HCT116 (cell line): ENCODE measurements at regions not wholly inside any gene's neighbourhood (a gene's known extent, or its start where the extent isn't known, plus 50 kb on each side); places are given as distances from the start of the nearest gene placed in this dataset.

Experiments
- ATAC-seq: fragments of 200-7000 bp; cut with Tn5 transposase; 2 replicates; pipeline ENCODE4 v1.9.1; 2020; ENCODE audit warnings: mild to moderate bottlenecking, moderate library complexity
- BruUV-seq: library from RNA; stranded (reverse); fragments of 400-500 nt; replicated peaks from 2 replicates; lab custom pipeline; 2021; lab: Mats Ljungman, UMichigan
- CTCF ChIA-PET: fragments of 300-600 bp; sonication (Branson Sonifier 250); formaldehyde crosslinking; loops from one replicate; lab custom pipeline; 2021; ENCODE audit warnings: antibody characterized with exemption; lab: Charles Lee
- POLR2A ChIA-PET: fragments of 300-600, 350-600 bp; sonication (Branson Sonifier 250); formaldehyde crosslinking; loops from one replicate; lab custom pipeline; 2021; ENCODE audit warnings: antibody characterized with exemption; lab: Charles Lee
- RAD21 ChIA-PET, 2 experiments: fragments of 300-600 bp; sonication (Branson Sonifier 250); formaldehyde crosslinking; loops; one replicate each; lab custom pipeline; 2023; ENCODE audit warnings: low total read pairs in 2 of 2; ENCODE audit not compliant: uncharacterized antibody in 2 of 2, unreplicated experiment in 2 of 2, low non-redundant PET in 1 of 2; lab: Charles Lee
- DNase-seq: peaks from one replicate; pipeline ENCODE4 v3.0.0-alpha.2; 2010; ENCODE audit warnings: low read depth, low spot score
- H2AFZ ChIP-seq: fragments of 200-600 bp; shearing (Covaris generic), sonication (generic); 2 replicates; pipeline ENCODE4 v1.6.1; 2017; ENCODE audit warnings: low read depth, mixed run types, mixed read lengths, antibody characterized with exemption, low read length; ENCODE audit not compliant: poor library complexity, severe bottlenecking
- H3K27ac ChIP-seq: 2 replicates; pipeline ENCODE4 v1.5.1; 2012; ENCODE audit warnings: low read depth, low read length
- H3K27me3 ChIP-seq: fragments of 200-600 bp; sonication (generic); 2 replicates; pipeline ENCODE4 v1.6.1; 2016; ENCODE audit warnings: mixed run types, low read length, mixed read lengths; ENCODE audit not compliant: insufficient read depth
- H3K36me3 ChIP-seq, 2 experiments: fragments of 200-500 bp in 1 of 2; fragments of 200-600 bp in 1 of 2; sonication (Bioruptor generic) in 1 of 2; sonication (generic) in 1 of 2; 2 replicates each; pipeline versions ENCODE4 v1.5.1 to v1.6.1; 2014 to 2016; ENCODE audit warnings: low read length in 2 of 2, inconsistent platforms in 1 of 2, mixed read lengths in 1 of 2, mixed run types in 1 of 2; ENCODE audit not compliant: insufficient read depth in 2 of 2, control insufficient read depth in 1 of 2
- H3K4me1 ChIP-seq, 2 experiments: fragments of 200-600 bp in 1 of 2; sonication (generic) in 1 of 2; 2 replicates each; pipeline versions ENCODE4 v1.5.1 to v1.6.1; 2012 to 2017; ENCODE audit warnings: low read length in 2 of 2, inconsistent platforms in 1 of 2, mild to moderate bottlenecking in 1 of 2, mixed read lengths in 1 of 2, mixed run types in 1 of 2, moderate library complexity in 1 of 2; ENCODE audit not compliant: insufficient read depth in 2 of 2, control insufficient read depth in 1 of 2
- H3K4me2 ChIP-seq: fragments of 200-600 bp; sonication (generic); 2 replicates; pipeline ENCODE4 v1.6.1; 2017; ENCODE audit warnings: mixed run types, low read length, mixed read lengths
- H3K4me3 ChIP-seq, 2 experiments: fragments of 200-600 bp in 1 of 2; sonication (generic) in 1 of 2; replicated peaks in 1 of 2; 2 replicates each; pipeline ENCODE4 v1.5.1; 2011 to 2016; ENCODE audit warnings: low read length in 2 of 2, control low read depth in 1 of 2, low read depth in 1 of 2, mild to moderate bottlenecking in 1 of 2, mixed read lengths in 1 of 2, mixed run types in 1 of 2
- H3K79me2 ChIP-seq: fragments of 200-600 bp; sonication (generic); 2 replicates; pipeline ENCODE4 v1.6.1; 2017; ENCODE audit warnings: mild to moderate bottlenecking, mixed run types, low read length, moderate library complexity, mixed read lengths; ENCODE audit not compliant: insufficient read depth
- H3K9ac ChIP-seq: fragments of 200-600 bp; sonication (generic); 2 replicates; pipeline ENCODE4 v1.6.1; 2016; ENCODE audit warnings: low read length, mixed read lengths
- H3K9me2 ChIP-seq: fragments of 200-600 bp; sonication (generic), shearing (Covaris generic); 2 replicates; pipeline ENCODE4 v1.6.1; 2017; ENCODE audit warnings: mixed run types, mild to moderate bottlenecking, moderate library complexity; ENCODE audit not compliant: insufficient read depth
- H3K9me3 ChIP-seq, 2 experiments: fragments of 200-500 bp in 1 of 2; fragments of 200-600 bp in 1 of 2; sonication (Bioruptor generic) in 1 of 2; sonication (generic) in 1 of 2; 2 replicates each; pipeline ENCODE4 v1.6.1; 2014 to 2017; ENCODE audit warnings: low read length in 2 of 2, mixed read lengths in 2 of 2, inconsistent platforms in 1 of 2, low read depth in 1 of 2, mild to moderate bottlenecking in 1 of 2, mixed run types in 1 of 2, moderate library complexity in 1 of 2; ENCODE audit not compliant: control insufficient read depth in 1 of 2, insufficient read depth in 1 of 2
- H4K20me1 ChIP-seq: fragments of 200-600 bp; sonication (generic), shearing (Covaris generic); 2 replicates; pipeline ENCODE4 v1.6.1; 2017; ENCODE audit warnings: mixed run types, mild to moderate bottlenecking, moderate library complexity; ENCODE audit not compliant: insufficient read depth
- CBX3 ChIP-seq: IDR thresholded peaks from 2 replicates; pipeline ENCODE4 v1.6.1; 2012; ENCODE audit warnings: low read depth
- CEBPB ChIP-seq: IDR thresholded peaks from 2 replicates; pipeline ENCODE4 v1.6.1; 2012; ENCODE audit warnings: low read depth
- ELF1 ChIP-seq: IDR thresholded peaks from 2 replicates; pipeline ENCODE4 v1.6.1; 2012; ENCODE audit warnings: low read depth, borderline replicate concordance
- JUND ChIP-seq: IDR thresholded peaks from 2 replicates; pipeline ENCODE4 v1.6.1; 2012
- POLR2A ChIP-seq: IDR thresholded peaks from 2 replicates; pipeline ENCODE4 v1.7.0; 2011; ENCODE audit warnings: borderline replicate concordance; ENCODE audit not compliant: insufficient read depth, insufficient read length; ENCODE audit errors: extremely low read depth
- RAD21 ChIP-seq: IDR thresholded peaks from 2 replicates; pipeline ENCODE4 v1.6.1; 2012; ENCODE audit warnings: low read depth, mild to moderate bottlenecking
- SIN3A ChIP-seq: IDR thresholded peaks from 2 replicates; pipeline ENCODE4 v1.6.1; 2012; ENCODE audit warnings: low read depth
- SP1 ChIP-seq: IDR thresholded peaks from 2 replicates; pipeline ENCODE4 v1.6.1; 2012; ENCODE audit warnings: low read depth
- SRF ChIP-seq: IDR thresholded peaks from 2 replicates; pipeline ENCODE4 v1.6.1; 2012; ENCODE audit warnings: low read depth
- TCF7L2 ChIP-seq: IDR thresholded peaks from 2 replicates; pipeline ENCODE4 v1.7.0; 2011; ENCODE audit warnings: borderline replicate concordance, inconsistent platforms; ENCODE audit not compliant: insufficient read depth, insufficient read length; ENCODE audit errors: extremely low read depth
- YY1 ChIP-seq: IDR thresholded peaks from 2 replicates; pipeline ENCODE4 v1.6.1; 2011; ENCODE audit warnings: low read length, low read depth, moderate library complexity, mild to moderate bottlenecking; ENCODE audit not compliant: insufficient replicate concordance; ENCODE audit errors: extremely low read depth
- ZFX ChIP-seq: fragments of 450-650 bp; IDR thresholded peaks from 2 replicates; pipeline ENCODE4 v1.6.1; 2017
- ZNF274 ChIP-seq: fragments of 200-500 bp; sonication (Bioruptor generic); IDR thresholded peaks from 2 replicates; pipeline ENCODE4 v1.6.1; 2014; ENCODE audit warnings: mild to moderate bottlenecking, low read depth, low read length, inconsistent platforms
- intact Hi-C: fragments of 100-400 bp; cut with micrococcal nuclease; formaldehyde crosslinking; loops from 2 replicates; pipeline ENCODE4 v1.10.0; 2022
- TF ChIP-seq, protein P1 (sequence below): IDR thresholded peaks from 2 replicates; pipeline ENCODE4 v1.6.1; 2011; ENCODE audit warnings: mild to moderate bottlenecking, low read length, moderate library complexity; ENCODE audit not compliant: insufficient replicate concordance; ENCODE audit errors: extremely low read depth
- TF ChIP-seq, protein P2 (sequence below): IDR thresholded peaks from 2 replicates; pipeline ENCODE4 v1.6.1; 2012
- TF ChIP-seq, protein P3 (sequence below), 3 experiments: fragments of 200-600 bp in 1 of 3; sonication (generic) in 1 of 3; IDR thresholded peaks in 2 of 3; conservative IDR thresholded peaks in 1 of 3; 2 replicates each; pipeline ENCODE4 v1.5.1; 2012 to 2017; ENCODE audit warnings: low read depth in 2 of 3, low read length in 2 of 3, antibody characterized with exemption in 1 of 3, borderline replicate concordance in 1 of 3, control low read depth in 1 of 3, mild to moderate bottlenecking in 1 of 3, mixed read lengths in 1 of 3, mixed run types in 1 of 3, moderate library complexity in 1 of 3; ENCODE audit not compliant: insufficient read depth in 1 of 3

DNA sequence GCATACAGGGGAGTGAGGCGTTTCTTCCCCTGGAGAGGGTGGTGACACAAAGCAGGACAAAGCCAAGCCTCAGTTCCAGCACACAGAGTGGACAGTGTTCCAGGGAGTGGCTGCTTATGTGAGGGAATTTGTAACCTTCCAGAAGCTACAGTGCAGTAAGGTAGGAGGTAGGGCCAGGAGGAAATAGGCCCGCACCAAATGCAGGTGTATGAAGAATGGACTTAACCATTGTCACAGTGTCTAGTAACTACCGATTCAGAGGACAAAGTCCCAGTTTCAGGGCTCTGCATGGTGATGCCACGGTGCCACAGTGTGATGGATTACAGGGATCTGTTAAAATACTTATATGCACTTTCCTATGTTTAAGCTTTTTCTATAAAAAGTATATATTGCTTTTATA lies 135.3 kb downstream of the ZIC5 start (continued):
- TF ChIP-seq YY1 (no peak), CBX3 (no peak), RAD21 (no peak), TCF7L2 (no peak), POLR2A (no peak), SP1 (no peak), CEBPB (no peak)
- TF ChIP-seq, protein P1, sequence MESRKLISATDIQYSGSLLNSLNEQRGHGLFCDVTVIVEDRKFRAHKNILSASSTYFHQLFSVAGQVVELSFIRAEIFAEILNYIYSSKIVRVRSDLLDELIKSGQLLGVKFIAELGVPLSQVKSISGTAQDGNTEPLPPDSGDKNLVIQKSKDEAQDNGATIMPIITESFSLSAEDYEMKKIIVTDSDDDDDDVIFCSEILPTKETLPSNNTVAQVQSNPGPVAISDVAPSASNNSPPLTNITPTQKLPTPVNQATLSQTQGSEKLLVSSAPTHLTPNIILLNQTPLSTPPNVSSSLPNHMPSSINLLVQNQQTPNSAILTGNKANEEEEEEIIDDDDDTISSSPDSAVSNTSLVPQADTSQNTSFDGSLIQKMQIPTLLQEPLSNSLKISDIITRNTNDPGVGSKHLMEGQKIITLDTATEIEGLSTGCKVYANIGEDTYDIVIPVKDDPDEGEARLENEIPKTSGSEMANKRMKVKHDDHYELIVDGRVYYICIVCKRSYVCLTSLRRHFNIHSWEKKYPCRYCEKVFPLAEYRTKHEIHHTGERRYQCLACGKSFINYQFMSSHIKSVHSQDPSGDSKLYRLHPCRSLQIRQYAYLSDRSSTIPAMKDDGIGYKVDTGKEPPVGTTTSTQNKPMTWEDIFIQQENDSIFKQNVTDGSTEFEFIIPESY = no peak
- TF ChIP-seq, protein P2, sequence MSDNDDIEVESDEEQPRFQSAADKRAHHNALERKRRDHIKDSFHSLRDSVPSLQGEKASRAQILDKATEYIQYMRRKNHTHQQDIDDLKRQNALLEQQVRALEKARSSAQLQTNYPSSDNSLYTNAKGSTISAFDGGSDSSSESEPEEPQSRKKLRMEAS = no peak

DNA sequence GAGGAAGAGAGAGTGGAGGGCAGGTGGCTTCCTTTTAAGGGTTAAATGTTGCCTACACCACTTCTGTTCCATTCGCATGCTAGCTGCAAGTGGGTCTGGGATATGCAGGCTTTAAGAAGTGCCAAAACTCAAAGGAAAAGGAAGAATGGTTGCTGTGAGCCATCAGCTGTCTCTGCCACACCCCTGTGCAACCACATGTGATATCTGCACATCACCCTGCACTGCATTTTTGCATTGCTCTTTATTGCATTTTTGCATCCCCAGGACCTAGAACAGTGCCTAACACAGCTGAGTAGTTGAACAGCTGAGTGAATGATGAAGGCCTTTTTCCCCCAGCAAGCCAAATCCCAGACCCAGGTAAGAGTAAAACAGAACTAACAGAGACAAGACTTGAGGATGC lies 136.1 kb downstream of the ZIC5 start:
- Histone ChIP-seq H3K27ac (no peak overlapping the region), H3K36me3 (no peaks in the 10 kb centered on the region), H3K4me2 (no peak overlapping the region), H3K9me2 (no peaks in the 10 kb centered on the region), H3K9ac (no peak overlapping the region), H3K4me1 (peaks cover 0 to 6% of the 10 kb centered on the region in 2 experiments; a peak in 1 of 4 replicates), H3K4me3 (no peak overlapping the region), H3K9me3 (no peaks in the 10 kb centered on the region), H3K27me3 (no peaks in the 10 kb centered on the region), H3K79me2 (no peaks in the 10 kb centered on the region), H4K20me1 (no peaks in the 10 kb centered on the region), H2AFZ (no peak overlapping the region)
- ChIA-PET POLR2A (no interaction called here), CTCF (no interaction called here), RAD21 (no interaction called here)
- no TSS peak for BruUV-seq
- intact Hi-C loops = no loop called here
- DNase-seq = no peak
- no peak for TF ChIP-seq ZFX
- TF ChIP-seq CBX3 = no peak
- TF ChIP-seq, protein P3, sequence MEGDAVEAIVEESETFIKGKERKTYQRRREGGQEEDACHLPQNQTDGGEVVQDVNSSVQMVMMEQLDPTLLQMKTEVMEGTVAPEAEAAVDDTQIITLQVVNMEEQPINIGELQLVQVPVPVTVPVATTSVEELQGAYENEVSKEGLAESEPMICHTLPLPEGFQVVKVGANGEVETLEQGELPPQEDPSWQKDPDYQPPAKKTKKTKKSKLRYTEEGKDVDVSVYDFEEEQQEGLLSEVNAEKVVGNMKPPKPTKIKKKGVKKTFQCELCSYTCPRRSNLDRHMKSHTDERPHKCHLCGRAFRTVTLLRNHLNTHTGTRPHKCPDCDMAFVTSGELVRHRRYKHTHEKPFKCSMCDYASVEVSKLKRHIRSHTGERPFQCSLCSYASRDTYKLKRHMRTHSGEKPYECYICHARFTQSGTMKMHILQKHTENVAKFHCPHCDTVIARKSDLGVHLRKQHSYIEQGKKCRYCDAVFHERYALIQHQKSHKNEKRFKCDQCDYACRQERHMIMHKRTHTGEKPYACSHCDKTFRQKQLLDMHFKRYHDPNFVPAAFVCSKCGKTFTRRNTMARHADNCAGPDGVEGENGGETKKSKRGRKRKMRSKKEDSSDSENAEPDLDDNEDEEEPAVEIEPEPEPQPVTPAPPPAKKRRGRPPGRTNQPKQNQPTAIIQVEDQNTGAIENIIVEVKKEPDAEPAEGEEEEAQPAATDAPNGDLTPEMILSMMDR (IDR thresholded peaks at IDR 0.05 in 2 of 3, conservative IDR thresholded peaks at IDR 0.05 in 1 of 3; ENCODE audit: borderline replicate concordance in 1 of 3, insufficient read depth in 1 of 3, low read depth in 2 of 3, low read length in 2 of 3) = no peak
- no peak for TF ChIP-seq ELF1
- TF ChIP-seq YY1 = no peak
- TF ChIP-seq TCF7L2 = no peak
- no peak for TF ChIP-seq RAD21
- TF ChIP-seq JUND = no peak
- no peak for TF ChIP-seq SP1
- no peak for TF ChIP-seq SRF
- TF ChIP-seq SIN3A = no peak
- TF ChIP-seq POLR2A = no peak
- TF ChIP-seq ZNF274 = no peak
- TF ChIP-seq, protein P1 = no peak
- ATAC-seq = no peak
